GM12891 (cell line): ENCODE measurements at regions not wholly inside any gene's neighbourhood (a gene's known extent, or its start where the extent isn't known, plus 50 kb on each side); places are given as distances from the start of the nearest gene placed in this dataset.

Experiments
- DNase-seq: peaks from one replicate; pipeline ENCODE4 v3.0.0; 2011; ENCODE audit warnings: low spot score; ENCODE audit not compliant: insufficient read length
- FAIRE-seq: peaks from 2 replicates; lab custom pipeline; 2011; peaks lifted over from hg19 to GRCh38; lab: Jason Lieb, UNC
- PAX5 ChIP-seq: IDR thresholded peaks from 2 replicates; pipeline ENCODE4 v1.6.1; 2011; ENCODE audit warnings: low read length, moderate library complexity, mild to moderate bottlenecking; ENCODE audit not compliant: insufficient read depth, severe bottlenecking
- POLR2A ChIP-seq: IDR thresholded peaks from 2 replicates; pipeline ENCODE4 v1.6.1; 2011; ENCODE audit warnings: low read depth, low read length, control low read depth
- POLR2AphosphoS5 ChIP-seq: IDR thresholded peaks from 2 replicates; pipeline ENCODE4 v1.6.1; 2011; ENCODE audit warnings: low read depth, low read length, control low read depth
- POU2F2 ChIP-seq: IDR thresholded peaks from 2 replicates; pipeline ENCODE4 v1.6.1; 2011; ENCODE audit warnings: low read depth, mild to moderate bottlenecking, control low read depth, low read length, moderate library complexity
- SPI1 ChIP-seq: IDR thresholded peaks from 2 replicates; pipeline ENCODE4 v1.6.1; 2011; ENCODE audit warnings: low read depth, low read length, control low read depth
- TAF1 ChIP-seq: IDR thresholded peaks from 2 replicates; pipeline ENCODE4 v1.6.1; 2011; ENCODE audit warnings: low read depth, low read length, control low read depth

DNA sequence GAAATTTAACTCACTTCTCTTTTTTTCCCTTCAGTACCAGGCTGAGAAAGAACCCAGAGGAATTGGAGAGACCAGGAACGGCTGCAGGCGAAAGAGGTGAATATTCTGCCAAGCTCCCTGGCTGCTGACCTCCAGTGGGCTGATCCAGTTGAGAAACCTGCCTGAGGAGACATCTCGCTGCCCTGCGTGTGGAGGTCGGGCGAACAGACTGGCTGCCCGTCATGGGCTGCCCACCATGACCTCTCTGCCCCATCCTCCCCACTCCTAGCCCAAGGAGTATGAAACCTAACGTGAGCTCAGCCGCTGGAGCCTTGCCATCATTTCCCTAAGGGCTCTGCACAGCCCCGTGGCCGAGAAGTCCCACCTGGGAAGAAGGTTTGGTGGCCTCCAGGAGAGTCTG is 148.8 kb upstream of the SALL3 start:
- DNase-seq (no peak), FAIRE-seq (no peak)
- TF ChIP-seq POLR2A (no peak), POU2F2 (no peak), SPI1 (no peak), PAX5 (no peak), TAF1 (no peak), POLR2AphosphoS5 (no peak)

DNA sequence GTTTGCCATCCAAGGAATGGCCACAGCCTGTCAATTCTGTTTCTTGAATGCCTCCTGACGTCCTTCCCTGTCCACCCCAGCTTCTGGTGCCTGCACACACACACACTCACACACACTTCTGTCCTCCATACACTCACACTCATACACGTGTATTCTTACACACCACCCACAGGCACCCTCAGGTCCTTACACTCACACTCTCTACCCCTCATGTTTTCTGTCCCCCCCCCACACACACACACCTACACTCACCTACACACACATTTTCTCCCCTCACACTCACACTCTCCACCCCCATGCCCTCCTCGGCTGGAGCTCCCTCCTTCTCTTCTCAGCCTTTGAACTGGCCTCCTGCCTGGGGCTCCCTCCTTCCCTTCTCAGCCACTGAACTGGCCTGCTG is 148.0 kb upstream of the SALL3 start:
- no peak for FAIRE-seq
- no peak for DNase-seq
- no peak for TF ChIP-seq POLR2AphosphoS5
- no peak for TF ChIP-seq TAF1
- TF ChIP-seq POLR2A: no peak

DNA sequence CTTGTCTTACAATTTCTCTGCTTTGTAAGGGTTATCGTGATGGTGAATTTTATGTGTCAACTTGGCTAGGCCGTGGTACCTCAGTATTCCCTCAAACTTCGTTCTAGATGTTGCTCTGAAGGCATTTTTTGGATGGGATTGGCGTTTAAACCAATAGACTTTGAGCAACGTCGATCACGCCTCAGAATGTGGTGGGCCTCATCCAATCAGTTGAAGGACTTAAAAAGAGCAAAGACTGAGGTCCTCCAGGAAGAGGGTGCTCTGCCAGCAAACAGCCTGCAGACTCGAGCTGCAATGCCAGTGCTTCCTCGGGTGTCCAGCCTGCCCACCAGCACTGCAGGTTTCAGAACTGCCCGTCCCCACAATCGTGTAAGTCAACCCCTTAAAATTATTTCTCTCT is 145.8 kb upstream of the SALL3 start:
- no peak for DNase-seq
- TF ChIP-seq POLR2AphosphoS5: no peak
- no peak for TF ChIP-seq POLR2A
- TF ChIP-seq POU2F2: no peak
- no peak for TF ChIP-seq TAF1
- TF ChIP-seq PAX5: no peak
- no peak for TF ChIP-seq SPI1
- FAIRE-seq: no peak

GRCh38 chr18:78836838-78837237 is 142.8 kb upstream of the SALL3 start:
- no peak for TF ChIP-seq POU2F2
- TF ChIP-seq TAF1: no peak
- TF ChIP-seq POLR2AphosphoS5: no peak
- TF ChIP-seq POLR2A: no peak
- TF ChIP-seq SPI1: no peak
- no peak for TF ChIP-seq PAX5
- DNase-seq: no peak
- no peak for FAIRE-seq

DNA sequence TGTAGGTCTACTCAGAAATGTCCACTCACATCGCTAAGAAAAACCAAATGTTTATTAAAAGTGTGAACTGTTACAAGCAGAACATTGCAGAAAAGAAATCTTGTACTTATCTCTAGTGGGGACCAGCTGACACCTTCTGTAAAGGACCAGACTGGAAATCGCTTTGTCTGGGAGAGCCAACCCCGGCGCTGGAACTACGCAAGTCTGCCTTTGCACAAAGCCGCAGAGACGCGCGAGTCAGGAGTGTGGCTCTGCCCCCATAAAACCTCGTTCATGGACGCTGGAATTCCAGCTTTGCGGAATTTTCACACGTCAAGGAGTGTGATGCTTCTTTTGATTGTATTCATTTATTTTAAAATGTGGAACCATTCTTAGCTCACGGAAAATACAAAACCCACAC is 141.9 kb upstream of the SALL3 start:
- no peak for DNase-seq
- no peak for FAIRE-seq
- TF ChIP-seq POLR2AphosphoS5 (no peak), SPI1 (no peak), POU2F2 (no peak), TAF1 (no peak), PAX5 (no peak), POLR2A (no peak)

DNA sequence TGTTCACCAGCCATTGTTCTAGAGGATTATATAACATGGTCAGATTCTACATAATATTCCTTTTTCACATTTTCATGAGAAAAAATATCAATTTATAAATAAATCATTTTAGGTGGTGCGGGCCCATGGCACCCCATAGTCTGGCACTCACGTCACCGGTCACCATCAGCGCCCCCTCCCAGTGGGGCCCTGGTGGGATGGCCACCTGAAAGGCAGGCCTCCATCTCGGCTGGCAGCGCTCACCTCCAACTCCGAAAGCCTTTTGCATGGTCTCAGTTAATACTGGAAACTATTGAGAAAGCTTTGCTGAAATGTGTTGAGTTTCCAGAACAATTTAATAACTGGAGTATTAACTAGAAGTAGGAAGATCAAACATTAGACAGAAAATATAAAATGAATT is 141.4 kb upstream of the SALL3 start:
- no peak for FAIRE-seq
- TF ChIP-seq POU2F2 (no peak), TAF1 (no peak), SPI1 (no peak), POLR2AphosphoS5 (no peak), PAX5 (no peak), POLR2A (no peak)
- DNase-seq: no peak

- DNase-seq: no peak
- TF ChIP-seq TAF1 (no peak), PAX5 (no peak), POU2F2 (no peak), POLR2AphosphoS5 (no peak), POLR2A (no peak), SPI1 (no peak)
- no peak for FAIRE-seq
Observed at GRCh38 chr18:78849046-78849445, 130.6 kb upstream of the SALL3 start.

DNA sequence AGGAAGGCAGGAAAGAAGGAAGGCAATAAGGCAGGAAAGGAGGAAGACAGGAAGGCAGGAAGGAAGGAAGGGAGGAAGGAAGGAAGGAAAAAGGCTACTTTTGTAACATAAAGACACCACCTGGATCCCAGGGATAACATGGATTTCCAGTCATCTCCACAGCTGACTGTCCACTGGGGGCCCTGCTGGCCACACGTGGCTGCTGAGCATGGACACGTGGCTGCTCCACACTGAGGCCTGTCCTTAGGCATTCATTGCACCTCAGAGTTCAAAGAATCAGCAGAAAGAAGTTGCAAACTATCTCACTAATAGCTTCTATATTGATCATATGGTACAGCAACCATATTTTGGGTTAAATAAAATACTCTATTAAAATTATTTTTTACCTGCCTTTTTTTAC is 130.2 kb upstream of the SALL3 start:
- DNase-seq: no peak
- FAIRE-seq: no peak
- TF ChIP-seq PAX5: no peak
- no peak for TF ChIP-seq POLR2A
- no peak for TF ChIP-seq POLR2AphosphoS5
- no peak for TF ChIP-seq SPI1
- TF ChIP-seq POU2F2: no peak
- no peak for TF ChIP-seq TAF1

GRCh38 chr18:78853341-78853740 is 126.3 kb upstream of the SALL3 start:
- FAIRE-seq: no peak
- TF ChIP-seq SPI1: no peak
- no peak for TF ChIP-seq PAX5
- TF ChIP-seq POLR2AphosphoS5: no peak
- no peak for TF ChIP-seq POU2F2
- no peak for TF ChIP-seq POLR2A
- no peak for TF ChIP-seq TAF1

GRCh38 chr18:78855188-78855587 is 124.4 kb upstream of the SALL3 start:
- DNase-seq (no peak), FAIRE-seq (no peak)
- no peak for TF ChIP-seq POLR2AphosphoS5
- TF ChIP-seq POU2F2: no peak
- TF ChIP-seq TAF1: no peak

More at GRCh38 chr18:78853341-78853740, 126.3 kb upstream of the SALL3 start:
- DNase-seq: no peak
